ENCODE measurements at regions not wholly inside any gene's neighbourhood (a gene's known extent, or its start where the extent isn't known, plus 50 kb on each side); places are given as distances from the start of the nearest gene placed in this dataset.

- TF ChIP-seq HNRNPL (IDR thresholded peaks at IDR 0.05; ENCODE audit: low read depth, low read length): peak; percentile 97
- TF ChIP-seq KLF15 (CRISPR knock-in tag; IDR thresholded peaks at IDR 0.05; ENCODE audit: borderline replicate concordance): no peak
Observed at GRCh38 chr16:85309656-85310587, 197.7 kb upstream of the CIBAR2 start (continued).

DNA sequence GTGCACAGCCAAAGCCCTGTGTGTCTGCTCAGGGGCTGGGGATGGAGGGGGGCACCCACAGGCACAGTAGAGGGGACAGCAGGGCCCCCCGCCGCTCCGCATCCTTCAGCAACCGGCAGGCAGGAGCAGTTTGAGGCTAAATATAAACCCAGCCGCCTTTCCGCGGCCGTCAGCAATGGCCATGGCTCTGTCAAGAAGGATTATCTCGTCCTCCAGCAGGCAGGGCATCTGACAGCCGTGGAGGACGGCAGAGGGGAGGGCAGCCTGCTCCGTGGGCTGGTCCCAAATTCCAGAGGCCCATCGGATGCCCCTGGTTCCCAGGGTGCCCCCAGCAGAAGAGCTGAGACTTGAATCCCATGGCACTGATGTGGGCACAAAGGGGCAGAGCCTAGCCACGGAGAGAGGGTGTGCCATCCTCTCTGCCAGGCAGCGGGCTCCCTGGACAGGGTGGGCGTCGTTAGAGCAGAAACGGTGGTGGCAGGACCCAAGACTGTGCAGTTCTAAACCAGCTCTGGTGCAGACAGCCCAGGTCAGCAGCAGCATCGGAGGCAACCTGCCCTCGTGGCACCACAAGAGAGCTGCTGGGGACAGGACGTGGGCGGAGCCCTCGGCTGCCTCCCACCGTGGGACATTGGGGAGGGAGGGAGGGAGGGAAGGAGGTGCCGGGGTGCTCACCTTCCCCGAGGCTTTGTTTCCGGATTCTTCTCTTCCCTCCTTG is 198.8 kb upstream of the CIBAR2 start:
- Histone ChIP-seq H3K27me3 (ENCODE audit: control insufficient read depth in 1 of 2, insufficient read depth in 2 of 2, low read length in 2 of 2) (peaks cover 12 to 21% of the 10 kb centered on the region in 2 experiments; a peak in 2 of 5 replicates), H3K27ac (ENCODE audit: extremely low read length, insufficient read depth, low read length) (no peak overlapping the region), H3K9me3 (ENCODE audit: low read length) (no peaks in the 10 kb centered on the region), H3K4me1 (ENCODE audit: insufficient read depth, low read length) (peaks cover 74% of the 10 kb centered on the region), H3K4me3 (replicated peaks in 1 of 3; ENCODE audit: insufficient read depth in 1 of 3, low read depth in 2 of 3, low read length in 3 of 3) (no peak overlapping the region), H3K9ac (ENCODE audit: insufficient read depth, low read depth, low read length) (no peak overlapping the region), H3K79me2 (ENCODE audit: insufficient read depth, low read length) (no peaks in the 10 kb centered on the region), H3K4me2 (ENCODE audit: low read depth, low read length) (no peak overlapping the region), H3K36me3 (replicated peaks in 1 of 2; ENCODE audit: control insufficient read depth in 1 of 2, insufficient read depth in 2 of 2, low read length in 2 of 2) (no peaks in the 10 kb centered on the region), H4K20me1 (ENCODE audit: insufficient read depth, low read length) (peaks cover 17% of the 10 kb centered on the region; the same call in 1 of the 2 replicates), H2AFZ (ENCODE audit: low read length) (no peak overlapping the region)
- DNase-seq (ENCODE audit: low spot score) (no peak), FAIRE-seq (no peak), ATAC-seq (no peak)
- BruUV-seq (replicated peaks): no TSS peak
- no peak for TF ChIP-seq GABPA (IDR thresholded peaks at IDR 0.05; ENCODE audit: low read depth, low read length)
- no peak for TF ChIP-seq GABPA (CRISPR knock-in tag; IDR thresholded peaks at IDR 0.05; ENCODE audit: low read depth)
- TF ChIP-seq ZBTB33 (CRISPR knock-in tag; IDR thresholded peaks at IDR 0.05): peak; percentile 8; the same call in 1 of the 2 replicates
- no peak for TF ChIP-seq MBNL3 (CRISPR knock-in tag; conservative IDR thresholded peaks at IDR 0.05)
- TF ChIP-seq HNRNPL (IDR thresholded peaks at IDR 0.05; ENCODE audit: low read depth, low read length): peak; percentile 83; the same call in 1 of the 2 replicates
- TF ChIP-seq, protein P1, sequence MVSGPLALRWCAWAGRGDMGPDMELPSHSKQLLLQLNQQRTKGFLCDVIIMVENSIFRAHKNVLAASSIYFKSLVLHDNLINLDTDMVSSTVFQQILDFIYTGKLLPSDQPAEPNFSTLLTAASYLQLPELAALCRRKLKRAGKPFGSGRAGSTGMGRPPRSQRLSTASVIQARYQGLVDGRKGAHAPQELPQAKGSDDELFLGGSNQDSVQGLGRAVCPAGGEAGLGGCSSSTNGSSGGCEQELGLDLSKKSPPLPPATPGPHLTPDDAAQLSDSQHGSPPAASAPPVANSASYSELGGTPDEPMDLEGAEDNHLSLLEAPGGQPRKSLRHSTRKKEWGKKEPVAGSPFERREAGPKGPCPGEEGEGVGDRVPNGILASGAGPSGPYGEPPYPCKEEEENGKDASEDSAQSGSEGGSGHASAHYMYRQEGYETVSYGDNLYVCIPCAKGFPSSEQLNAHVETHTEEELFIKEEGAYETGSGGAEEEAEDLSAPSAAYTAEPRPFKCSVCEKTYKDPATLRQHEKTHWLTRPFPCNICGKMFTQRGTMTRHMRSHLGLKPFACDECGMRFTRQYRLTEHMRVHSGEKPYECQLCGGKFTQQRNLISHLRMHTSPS (CRISPR knock-in tag; IDR thresholded peaks at IDR 0.05; ENCODE audit: low read depth): no peak
- no peak for TF ChIP-seq NCOA2 (CRISPR knock-in tag; IDR thresholded peaks at IDR 0.05)
- peak; percentile 27; the same call in 1 of the 2 replicates for TF ChIP-seq ZNF687 (CRISPR knock-in tag; IDR thresholded peaks at IDR 0.05)
- CTCF ChIA-PET (ENCODE audit: low intra/inter-chr PET ratio, low total read pairs): no interaction called here
- in situ Hi-C loops (cut with HindIII; ENCODE audit: extremely low pct_ligation_motif_present, low pct_unique_long_range_greater_than_20kb) (no loop called here), intact Hi-C loops (cut with micrococcal nuclease; ENCODE audit: unreplicated experiment) (no loop called here)
- WGBS (ENCODE audit: low lambda C conversion rate): 54% methylated on average over 21 of the region's 27 CpGs
- POLR2A ChIA-PET: no interaction called here
